ENCODE measurements at regions not wholly inside any gene's neighbourhood (a gene's known extent, or its start where the extent isn't known, plus 50 kb on each side); places are given as distances from the start of the nearest gene placed in this dataset.

GRCh38 chrX:42023122-42023521 is 99.8 kb upstream of the CASK start:
- TF ChIP-seq CTCF (IDR thresholded peaks at IDR 0.05), result no peak
- no peak for TF ChIP-seq POLR2A (IDR thresholded peaks at IDR 0.05)
